ENCODE measurements at regions not wholly inside any gene's neighbourhood (a gene's known extent, or its start where the extent isn't known, plus 50 kb on each side); places are given as distances from the start of the nearest gene placed in this dataset.

GRCh38 chr2:78890935-78891334 lies 134.6 kb upstream of the REG3G start:
- Mint-ChIP-seq H3K36me3 (ENCODE audit: low read depth, unreplicated experiment) (no peaks in the 10 kb centered on the region), H3K27me3 (ENCODE audit: unreplicated experiment) (no peaks in the 10 kb centered on the region), H3K4me1 (ENCODE audit: unreplicated experiment) (no peaks in the 10 kb centered on the region), H3K9me3 (ENCODE audit: unreplicated experiment) (no peaks in the 10 kb centered on the region), H3K4me3 (ENCODE audit: unreplicated experiment) (no peak overlapping the region), H3K27ac (ENCODE audit: unreplicated experiment) (no peak overlapping the region)
- no peak for DNase-seq (ENCODE audit: low spot score)
- TF ChIP-seq CTCF (IDR thresholded peaks at IDR 0.05; ENCODE audit: unreplicated experiment) = no peak

- no peak for DNase-seq (ENCODE audit: low spot score)
- Mint-ChIP-seq H3K4me1 (ENCODE audit: unreplicated experiment) (no peaks in the 10 kb centered on the region), H3K27ac (ENCODE audit: unreplicated experiment) (no peak overlapping the region), H3K36me3 (ENCODE audit: low read depth, unreplicated experiment) (no peaks in the 10 kb centered on the region), H3K4me3 (ENCODE audit: unreplicated experiment) (no peak overlapping the region), H3K9me3 (ENCODE audit: unreplicated experiment) (no peaks in the 10 kb centered on the region), H3K27me3 (ENCODE audit: unreplicated experiment) (no peaks in the 10 kb centered on the region)
- no peak for TF ChIP-seq CTCF (IDR thresholded peaks at IDR 0.05; ENCODE audit: unreplicated experiment)
These were observed 133.2 kb upstream of the REG3G start for GRCh38 chr2:78892295-78892694.

GRCh38 chr2:78895022-78895421 lies 130.5 kb upstream of the REG3G start:
- Mint-ChIP-seq H3K27ac (ENCODE audit: unreplicated experiment) (no peak overlapping the region), H3K4me1 (ENCODE audit: unreplicated experiment) (no peaks in the 10 kb centered on the region), H3K4me3 (ENCODE audit: unreplicated experiment) (no peak overlapping the region), H3K9me3 (ENCODE audit: unreplicated experiment) (no peaks in the 10 kb centered on the region), H3K27me3 (ENCODE audit: unreplicated experiment) (peaks cover 1% of the 10 kb centered on the region), H3K36me3 (ENCODE audit: low read depth, unreplicated experiment) (no peaks in the 10 kb centered on the region)
- DNase-seq (ENCODE audit: low spot score) = no peak
- no peak for TF ChIP-seq CTCF (IDR thresholded peaks at IDR 0.05; ENCODE audit: unreplicated experiment)

GRCh38 chr2:78896536-78896935 lies 129.0 kb upstream of the REG3G start:
- Mint-ChIP-seq H3K4me1 (ENCODE audit: unreplicated experiment) (no peaks in the 10 kb centered on the region), H3K36me3 (ENCODE audit: low read depth, unreplicated experiment) (no peaks in the 10 kb centered on the region)
- DNase-seq (ENCODE audit: low spot score) = no peak

GRCh38 chr2:78907089-78907488 lies 118.4 kb upstream of the REG3G start:
- Mint-ChIP-seq H3K36me3 (ENCODE audit: low read depth, unreplicated experiment) (no peaks in the 10 kb centered on the region), H3K27ac (ENCODE audit: unreplicated experiment) (no peak overlapping the region), H3K9me3 (ENCODE audit: unreplicated experiment) (no peaks in the 10 kb centered on the region), H3K4me1 (ENCODE audit: unreplicated experiment) (peaks cover 5% of the 10 kb centered on the region), H3K27me3 (ENCODE audit: unreplicated experiment) (no peaks in the 10 kb centered on the region), H3K4me3 (ENCODE audit: unreplicated experiment) (no peak overlapping the region)
- no peak for TF ChIP-seq CTCF (IDR thresholded peaks at IDR 0.05; ENCODE audit: unreplicated experiment)
- DNase-seq (ENCODE audit: low spot score) = no peak

More at GRCh38 chr2:78896536-78896935, 129.0 kb upstream of the REG3G start:
- Mint-ChIP-seq H3K9me3 (ENCODE audit: unreplicated experiment) (no peaks in the 10 kb centered on the region), H3K4me3 (ENCODE audit: unreplicated experiment) (no peak overlapping the region), H3K27me3 (ENCODE audit: unreplicated experiment) (peaks cover 1% of the 10 kb centered on the region), H3K27ac (ENCODE audit: unreplicated experiment) (no peak overlapping the region)
- no peak for TF ChIP-seq CTCF (IDR thresholded peaks at IDR 0.05; ENCODE audit: unreplicated experiment)

All from endothelial cell (in vitro differentiated cells).